HEK293 (cell line): ENCODE measurements at regions not wholly inside any gene's neighbourhood (a gene's known extent, or its start where the extent isn't known, plus 50 kb on each side); places are given as distances from the start of the nearest gene placed in this dataset.

ENCODE experiments used
- BCL11A ChIP-seq: fragments of 450-650 bp; formaldehyde crosslinking; IDR thresholded peaks from 2 replicates; pipeline ENCODE4 v1.5.1; 2016; ENCODE audit warnings: low read depth, missing biosample characterization, missing genetic modification characterization
- MEIS1 ChIP-seq: sonication (generic); formaldehyde crosslinking; IDR thresholded peaks from 2 replicates; pipeline ENCODE4 v1.8.1; 2022; ENCODE audit warnings: missing genetic modification reagents, mild to moderate bottlenecking, borderline replicate concordance
- MYNN ChIP-seq: fragments of 450-650 bp; formaldehyde crosslinking; IDR thresholded peaks from 2 replicates; pipeline ENCODE4 v1.5.1; 2016; ENCODE audit warnings: missing biosample characterization, missing genetic modification characterization, borderline replicate concordance
- PRDM6 ChIP-seq: fragments of 450-650 bp; formaldehyde crosslinking; IDR thresholded peaks from 2 replicates; pipeline ENCODE4 v1.5.1; 2017; ENCODE audit warnings: missing biosample characterization, missing genetic modification characterization
- SP3 ChIP-seq: fragments of 450-650 bp; formaldehyde crosslinking; IDR thresholded peaks from 2 replicates; pipeline ENCODE4 v1.5.1; 2016; ENCODE audit warnings: missing biosample characterization, missing genetic modification characterization
- TSHZ1 ChIP-seq: fragments of 450-650 bp; formaldehyde crosslinking; IDR thresholded peaks from 2 replicates; pipeline ENCODE4 v1.5.1; 2016; ENCODE audit warnings: missing biosample characterization, missing genetic modification characterization, borderline replicate concordance
- ZBTB10 ChIP-seq: fragments of 450-650 bp; formaldehyde crosslinking; IDR thresholded peaks from 2 replicates; pipeline ENCODE4 v1.5.1; 2016; ENCODE audit warnings: missing biosample characterization, missing genetic modification characterization
- ZBTB48 ChIP-seq: fragments of 450-650 bp; formaldehyde crosslinking; IDR thresholded peaks from 2 replicates; pipeline ENCODE4 v1.5.1; 2016; ENCODE audit warnings: missing biosample characterization, missing genetic modification characterization
- ZBTB49 ChIP-seq: fragments of 450-650 bp; formaldehyde crosslinking; IDR thresholded peaks from 2 replicates; pipeline ENCODE4 v1.5.1; 2016; ENCODE audit warnings: missing biosample characterization, missing genetic modification characterization, low read depth
- ZFP3 ChIP-seq: fragments of 450-650 bp; formaldehyde crosslinking; IDR thresholded peaks from 2 replicates; pipeline ENCODE4 v1.5.1; 2016; ENCODE audit warnings: low read depth, missing biosample characterization, missing genetic modification characterization
- ZNF121 ChIP-seq: fragments of 450-650 bp; formaldehyde crosslinking; IDR thresholded peaks from 2 replicates; pipeline ENCODE4 v1.5.1; 2016; ENCODE audit warnings: missing biosample characterization, missing genetic modification characterization
- ZNF133 ChIP-seq: fragments of 450-650 bp; formaldehyde crosslinking; IDR thresholded peaks from 2 replicates; pipeline ENCODE4 v1.5.1; 2016; ENCODE audit warnings: missing biosample characterization, missing genetic modification characterization
- ZNF211 ChIP-seq: fragments of 450-650 bp; formaldehyde crosslinking; IDR thresholded peaks from 2 replicates; pipeline ENCODE4 v1.5.1; 2016; ENCODE audit warnings: low read depth, missing biosample characterization, missing genetic modification characterization
- ZNF26 ChIP-seq: fragments of 450-650 bp; formaldehyde crosslinking; IDR thresholded peaks from 2 replicates; pipeline ENCODE4 v1.5.1; 2016; ENCODE audit warnings: missing biosample characterization, missing genetic modification characterization
- ZNF324 ChIP-seq: fragments of 450-650 bp; formaldehyde crosslinking; IDR thresholded peaks from 2 replicates; pipeline ENCODE4 v1.5.1; 2016; ENCODE audit warnings: missing biosample characterization, missing genetic modification characterization
- ZNF350 ChIP-seq: fragments of 450-650 bp; formaldehyde crosslinking; IDR thresholded peaks from 2 replicates; pipeline ENCODE4 v1.5.0; 2017; ENCODE audit warnings: missing biosample characterization, mild to moderate bottlenecking, missing genetic modification characterization
- ZNF362 ChIP-seq: fragments of 450-650 bp; formaldehyde crosslinking; IDR thresholded peaks from 2 replicates; pipeline ENCODE4 v1.5.1; 2016; ENCODE audit warnings: missing biosample characterization, missing genetic modification characterization
- ZNF501 ChIP-seq: fragments of 450-650 bp; formaldehyde crosslinking; IDR thresholded peaks from 2 replicates; pipeline ENCODE4 v1.5.1; 2016; ENCODE audit warnings: missing biosample characterization, missing genetic modification characterization
- ZNF549 ChIP-seq: fragments of 450-650 bp; IDR thresholded peaks from 2 replicates; pipeline ENCODE4 v1.5.1; 2018; ENCODE audit warnings: missing biosample characterization, missing genetic modification characterization, mild to moderate bottlenecking, inconsistent platforms, moderate library complexity
- ZNF621 ChIP-seq: fragments of 450-650 bp; formaldehyde crosslinking; IDR thresholded peaks from 2 replicates; pipeline ENCODE4 v1.5.1; 2017; ENCODE audit warnings: missing biosample characterization, missing genetic modification characterization
- ZNF660 ChIP-seq: fragments of 450-650 bp; IDR thresholded peaks from 2 replicates; pipeline ENCODE4 v1.5.1; 2018; ENCODE audit warnings: missing biosample characterization, mild to moderate bottlenecking, missing genetic modification characterization
- ZNF692 ChIP-seq: fragments of 450-650 bp; formaldehyde crosslinking; IDR thresholded peaks from 2 replicates; pipeline ENCODE4 v1.5.1; 2016; ENCODE audit warnings: missing biosample characterization, missing genetic modification characterization
- ZSCAN18 ChIP-seq: fragments of 450-650 bp; formaldehyde crosslinking; IDR thresholded peaks from 2 replicates; pipeline ENCODE4 v1.5.1; 2016; ENCODE audit warnings: missing biosample characterization, missing genetic modification characterization

- TF ChIP-seq TSHZ1 (tag by site-specific recombination) (no peak), ZBTB49 (tag by site-specific recombination) (no peak), MYNN (tag by site-specific recombination) (no peak), ZNF133 (tag by site-specific recombination) (no peak), SP3 (tag by site-specific recombination) (peak; percentile 68), ZNF121 (tag by site-specific recombination) (no peak), MEIS1 (CRISPR knock-in tag) (no peak), ZNF350 (tag by site-specific recombination) (no peak), ZSCAN18 (tag by site-specific recombination) (no peak), BCL11A (0 out of 2 replicates have a peak, but pooled peaks have one; percentile 23), ZNF549 (no peak), ZBTB10 (tag by site-specific recombination) (peak; percentile 68; the same call in 1 of the 2 replicates), PRDM6 (tag by site-specific recombination) (peak; percentile 26; the same call in 1 of the 2 replicates), ZNF211 (tag by site-specific recombination) (no peak), ZNF660 (tag by site-specific recombination) (peak; percentile 45; the same call in 1 of the 2 replicates), ZNF324 (tag by site-specific recombination) (peak; percentile 31; the same call in 1 of the 2 replicates), ZNF26 (tag by site-specific recombination) (no peak), ZBTB48 (tag by site-specific recombination) (no peak), ZNF692 (tag by site-specific recombination) (peak; percentile 71; the same call in 1 of the 2 replicates), ZFP3 (tag by site-specific recombination) (no peak), ZNF362 (tag by site-specific recombination) (no peak), ZNF621 (tag by site-specific recombination) (no peak), ZNF501 (tag by site-specific recombination) (peak; percentile 51; the same call in 1 of the 2 replicates)
These were observed 51.1 kb upstream of the LHFPL2 start (continued) for GRCh38 chr5:78699552-78700153.
